ENCODE measurements at regions not wholly inside any gene's neighbourhood (a gene's known extent, or its start where the extent isn't known, plus 50 kb on each side); places are given as distances from the start of the nearest gene placed in this dataset.

DNA sequence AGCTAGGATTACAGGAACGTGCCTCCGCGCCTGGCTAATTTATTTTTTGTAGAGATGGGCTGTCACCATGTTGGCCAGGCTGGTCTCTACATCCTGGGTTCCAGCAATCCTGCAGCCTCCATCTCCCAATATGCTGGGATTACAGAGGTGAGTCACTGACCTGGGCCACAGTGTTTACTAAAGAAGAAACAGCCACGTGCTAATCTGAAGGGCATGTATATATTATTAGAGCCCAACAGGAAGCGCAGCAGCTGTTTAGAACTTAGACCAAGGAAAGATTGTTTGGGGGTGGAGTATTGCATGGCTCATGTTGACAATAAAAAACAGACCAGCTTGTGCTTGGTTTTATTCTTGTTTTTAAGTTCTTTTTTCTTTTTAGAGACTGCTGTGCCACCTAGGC, 60.2 kb downstream of the HAPSTR1 start:
- TF ChIP-seq CTCF (IDR thresholded peaks at IDR 0.05) (no peak), POLR2AphosphoS5 (IDR thresholded peaks at IDR 0.05) (peak in 2 of 3 donors; percentile 9 to 11)
